Neural progenitor cell (in vitro differentiated cells): ENCODE measurements at regions not wholly inside any gene's neighbourhood (a gene's known extent, or its start where the extent isn't known, plus 50 kb on each side); places are given as distances from the start of the nearest gene placed in this dataset.

ENCODE experiments used
- DNase-seq: peaks from one replicate; pipeline ENCODE4 v3.0.0-alpha.2; 2016; ENCODE audit warnings: low spot score
- H2AFZ ChIP-seq: fragments of 200-600 bp; sonication (generic); replicated peaks from 2 replicates; pipeline ENCODE4 v1.6.1; 2016; ENCODE audit warnings: antibody characterized with exemption
- H3F3A ChIP-seq: fragments of 200-600 bp; sonication (generic); 2 replicates; pipeline ENCODE4 v1.6.1; 2016; ENCODE audit warnings: antibody characterized with exemption, low read depth
- H3K27ac ChIP-seq: fragments of 200-600 bp; sonication (generic); 2 replicates; pipeline ENCODE4 v1.5.1; 2016; ENCODE audit warnings: mild to moderate bottlenecking
- H3K27me3 ChIP-seq: fragments of 200-600 bp; sonication (generic); 2 replicates; pipeline ENCODE4 v1.6.1; 2016; ENCODE audit warnings: mild to moderate bottlenecking, moderate library complexity
- H3K36me3 ChIP-seq: fragments of 200-600 bp; sonication (generic); 2 replicates; pipeline ENCODE4 v1.5.1; 2016
- H3K4me1 ChIP-seq: fragments of 200-600 bp; sonication (generic); 2 replicates; pipeline ENCODE4 v1.6.1; 2016; ENCODE audit warnings: mixed run types
- H3K4me2 ChIP-seq: fragments of 200-600 bp; sonication (generic); 2 replicates; pipeline ENCODE4 v1.6.1; 2016
- H3K4me3 ChIP-seq: fragments of 200-600 bp; sonication (generic); 2 replicates; pipeline ENCODE4 v1.5.1; 2016
- H3K79me2 ChIP-seq: fragments of 200-600 bp; sonication (generic); 2 replicates; pipeline ENCODE4 v1.6.1; 2016; ENCODE audit warnings: low read depth
- H3K9ac ChIP-seq: fragments of 200-600 bp; sonication (generic); 2 replicates; pipeline ENCODE4 v1.6.1; 2016
- H3K9me3 ChIP-seq: fragments of 200-600 bp; sonication (generic); 2 replicates; pipeline ENCODE4 v1.5.1; 2016; ENCODE audit warnings: low read depth
- H4K20me1 ChIP-seq: fragments of 200-600 bp; sonication (generic); 2 replicates; pipeline ENCODE4 v1.6.1; 2016; ENCODE audit warnings: low read depth
- H3K27ac Mint-ChIP-seq: 3 replicates; pipeline ENCODE4 v1.8.0; 2021; ENCODE audit warnings: mixed read lengths
- H3K27me3 Mint-ChIP-seq: 2 replicates; pipeline ENCODE4 v1.8.0; 2022; ENCODE audit warnings: low read depth, mild to moderate bottlenecking, inconsistent platforms, moderate library complexity, mixed read lengths; ENCODE audit not compliant: insufficient read depth
- H3K36me3 Mint-ChIP-seq: 3 replicates; pipeline ENCODE4 v1.8.0; 2021; ENCODE audit warnings: mixed read lengths
- H3K4me1 Mint-ChIP-seq: 3 replicates; pipeline ENCODE4 v1.8.0; 2021; ENCODE audit warnings: mixed read lengths
- H3K4me3 Mint-ChIP-seq: 3 replicates; pipeline ENCODE4 v1.8.0; 2021; ENCODE audit warnings: mild to moderate bottlenecking, moderate library complexity, mixed read lengths
- H3K9me3 Mint-ChIP-seq: 3 replicates; pipeline ENCODE4 v1.8.0; 2020; ENCODE audit warnings: mixed read lengths
- CTCF ChIP-seq: fragments of 200-600 bp; sonication (generic); IDR thresholded peaks from 2 replicates; pipeline ENCODE4 v1.5.1; 2017; ENCODE audit warnings: antibody characterized with exemption, mild to moderate bottlenecking
- EZH2 ChIP-seq: fragments of 200-600 bp; sonication (generic); IDR thresholded peaks from 2 replicates; pipeline ENCODE4 v1.6.1; 2017; ENCODE audit warnings: antibody characterized with exemption, mild to moderate bottlenecking, moderate library complexity
- EZH2phosphoT487 ChIP-seq: fragments of 200-600 bp; sonication (generic); IDR thresholded peaks from 2 replicates; pipeline ENCODE4 v1.6.1; 2017; ENCODE audit warnings: antibody characterized with exemption

GRCh38 chr21:33987461-33987860 lies 71.9 kb upstream of the ATP5PO start:
- Histone ChIP-seq H3K27ac (no peak overlapping the region), H3F3A (peaks cover 9% of the 10 kb centered on the region), H2AFZ (no peak overlapping the region), H3K4me1 (peaks cover 10% of the 10 kb centered on the region), H3K36me3 (no peaks in the 10 kb centered on the region), H4K20me1 (no peaks in the 10 kb centered on the region), H3K79me2 (no peaks in the 10 kb centered on the region), H3K4me2 (no peak overlapping the region), H3K9ac (no peak overlapping the region), H3K9me3 (no peaks in the 10 kb centered on the region), H3K27me3 (no peaks in the 10 kb centered on the region), H3K4me3 (no peak overlapping the region)
- peaks cover 19% of the 10 kb centered on the region for H3K27me3 Mint-ChIP-seq
- H3K27ac Mint-ChIP-seq = peak overlapping the region; percentile 65
- TF ChIP-seq EZH2 = no peak
- TF ChIP-seq CTCF = no peak
- TF ChIP-seq EZH2phosphoT487 = no peak
- DNase-seq = no peak
- peaks cover 19% of the 10 kb centered on the region for H3K4me1 Mint-ChIP-seq
- H3K4me3 Mint-ChIP-seq = no peak overlapping the region
- H3K36me3 Mint-ChIP-seq = no peaks in the 10 kb centered on the region
- H3K9me3 Mint-ChIP-seq = peaks cover 3% of the 10 kb centered on the region

- Histone ChIP-seq H3K36me3 (no peaks in the 10 kb centered on the region), H3K9ac (no peak overlapping the region), H4K20me1 (no peaks in the 10 kb centered on the region), H3K4me1 (peaks cover 3% of the 10 kb centered on the region), H3K4me3 (no peak overlapping the region), H2AFZ (no peak overlapping the region), H3K9me3 (no peaks in the 10 kb centered on the region), H3K27me3 (no peaks in the 10 kb centered on the region), H3K4me2 (no peak overlapping the region), H3F3A (peaks cover 4% of the 10 kb centered on the region), H3K27ac (no peak overlapping the region), H3K79me2 (no peaks in the 10 kb centered on the region)
- peaks cover 19% of the 10 kb centered on the region for H3K4me1 Mint-ChIP-seq
- H3K4me3 Mint-ChIP-seq = peak overlapping the region; percentile 12
- TF ChIP-seq EZH2phosphoT487 = no peak
- no peak for TF ChIP-seq EZH2
- TF ChIP-seq CTCF = no peak
- no peak for DNase-seq
- H3K9me3 Mint-ChIP-seq = no peaks in the 10 kb centered on the region
- H3K27me3 Mint-ChIP-seq = peaks cover 18% of the 10 kb centered on the region
- H3K36me3 Mint-ChIP-seq = no peaks in the 10 kb centered on the region
- peak overlapping the region; percentile 78 for H3K27ac Mint-ChIP-seq
Observed at GRCh38 chr21:33985117-33986050, 69.8 kb upstream of the ATP5PO start.

- Histone ChIP-seq H3K4me1 (peaks cover 3% of the 10 kb centered on the region), H3K27ac (no peak overlapping the region), H3K9me3 (no peaks in the 10 kb centered on the region), H3K9ac (no peak overlapping the region), H3F3A (no peaks in the 10 kb centered on the region), H3K4me2 (no peak overlapping the region), H2AFZ (no peak overlapping the region), H3K79me2 (no peaks in the 10 kb centered on the region), H4K20me1 (no peaks in the 10 kb centered on the region), H3K27me3 (no peaks in the 10 kb centered on the region), H3K4me3 (no peak overlapping the region), H3K36me3 (no peaks in the 10 kb centered on the region)
- TF ChIP-seq EZH2 (no peak), CTCF (no peak), EZH2phosphoT487 (no peak)
- Mint-ChIP-seq H3K27me3 (peaks cover 18% of the 10 kb centered on the region), H3K4me1 (peaks cover 15% of the 10 kb centered on the region), H3K4me3 (no peak overlapping the region), H3K27ac (no peak overlapping the region), H3K9me3 (no peaks in the 10 kb centered on the region), H3K36me3 (no peaks in the 10 kb centered on the region)
- DNase-seq = no peak
Observed at GRCh38 chr21:33984021-33984481, 68.4 kb upstream of the ATP5PO start.
